OCI-LY1 (cell line): ENCODE measurements at regions not wholly inside any gene's neighbourhood (a gene's known extent, or its start where the extent isn't known, plus 50 kb on each side); places are given as distances from the start of the nearest gene placed in this dataset.

Source experiments
- H2AFZ ChIP-seq: fragments of 200-600 bp; sonication (generic), shearing (Covaris generic); 2 replicates; pipeline ENCODE4 v1.6.0; 2014; ENCODE audit warnings: antibody characterized with exemption, mild to moderate bottlenecking, low read length
- H3F3A ChIP-seq: fragments of 200-600 bp; sonication (generic), shearing (Covaris generic); 2 replicates; pipeline ENCODE4 v1.6.0; 2014; ENCODE audit warnings: mild to moderate bottlenecking, antibody characterized with exemption, low read length, moderate library complexity; ENCODE audit not compliant: insufficient read depth
- H3K27ac ChIP-seq: fragments of 200-600 bp; sonication (generic); 2 replicates; pipeline ENCODE4 v1.5.1; 2014; ENCODE audit warnings: low read length, mixed run types, mild to moderate bottlenecking, low read depth; ENCODE audit not compliant: poor library complexity, severe bottlenecking
- H3K27me3 ChIP-seq: fragments of 200-600 bp; sonication (generic); 2 replicates; pipeline ENCODE4 v1.6.0; 2014; ENCODE audit warnings: antibody characterized with exemption, mild to moderate bottlenecking, low read length, moderate library complexity; ENCODE audit not compliant: insufficient read depth
- H3K36me3 ChIP-seq: fragments of 200-600 bp; sonication (generic); 2 replicates; pipeline ENCODE4 v1.6.1; 2014; ENCODE audit warnings: mild to moderate bottlenecking, antibody characterized with exemption, low read length, moderate library complexity, mixed read lengths; ENCODE audit not compliant: insufficient read depth
- H3K4me1 ChIP-seq: fragments of 200-600 bp; sonication (generic); 2 replicates; pipeline ENCODE4 v1.5.1; 2014; ENCODE audit warnings: mild to moderate bottlenecking, low read length, moderate library complexity; ENCODE audit not compliant: insufficient read depth, severe bottlenecking
- H3K4me2 ChIP-seq: fragments of 200-600 bp; sonication (generic), shearing (Covaris generic); 2 replicates; pipeline ENCODE4 v1.6.1; 2014; ENCODE audit warnings: low read length
- H3K4me3 ChIP-seq: fragments of 200-600 bp; sonication (generic); 2 replicates; pipeline ENCODE4 v1.5.1; 2014; ENCODE audit warnings: low read length, low read depth, mild to moderate bottlenecking, mixed read lengths; ENCODE audit not compliant: poor library complexity, severe bottlenecking
- H3K79me2 ChIP-seq: fragments of 200-600 bp; shearing (Covaris generic); 2 replicates; pipeline ENCODE4 v1.6.1; 2016; ENCODE audit warnings: mixed run types, low read length, mixed read lengths; ENCODE audit not compliant: insufficient read depth
- H3K9ac ChIP-seq: fragments of 200-600 bp; sonication (generic), shearing (Covaris generic); 2 replicates; pipeline ENCODE4 v1.6.1; 2014; ENCODE audit warnings: mild to moderate bottlenecking, low read length, mixed read lengths
- H3K9me2 ChIP-seq: fragments of 200-600 bp; sonication (generic), shearing (Covaris generic); 2 replicates; pipeline ENCODE4 v1.6.1; 2014; ENCODE audit warnings: low read depth, mild to moderate bottlenecking, low read length, mixed read lengths
- H3K9me3 ChIP-seq: fragments of 200-600 bp; shearing (Covaris generic); 2 replicates; pipeline ENCODE4 v1.6.1; 2014; ENCODE audit warnings: low read length, mixed read lengths
- H4K20me1 ChIP-seq: fragments of 200-600 bp; sonication (generic), shearing (Covaris generic); 2 replicates; pipeline ENCODE4 v1.6.0; 2016; ENCODE audit warnings: mild to moderate bottlenecking, low read length; ENCODE audit not compliant: insufficient read depth
- EZH2 ChIP-seq: fragments of 200-600 bp; sonication (generic), shearing (Covaris generic); IDR thresholded peaks from 2 replicates; pipeline ENCODE4 v1.8.0; 2017; ENCODE audit warnings: borderline replicate concordance, mixed run types, mild to moderate bottlenecking, antibody characterized with exemption, low read length, moderate library complexity, mixed read lengths
- TF ChIP-seq, protein P1 (sequence below): fragments of 200-600 bp; sonication (generic), shearing (Covaris generic); IDR thresholded peaks from 2 replicates; pipeline ENCODE4 v1.5.1; 2017; ENCODE audit warnings: mild to moderate bottlenecking, antibody characterized with exemption, low read length, moderate library complexity, mixed read lengths

- H3K27ac ChIP-seq, result no peak overlapping the region
- no peaks in the 10 kb centered on the region for H3K36me3 ChIP-seq
- no peaks in the 10 kb centered on the region for H3K9me2 ChIP-seq
- no peaks in the 10 kb centered on the region for H3K4me1 ChIP-seq
- H2AFZ ChIP-seq, result no peak overlapping the region
- H3K9ac ChIP-seq, result no peak overlapping the region
- H3F3A ChIP-seq, result no peaks in the 10 kb centered on the region
- no peaks in the 10 kb centered on the region for H3K27me3 ChIP-seq
- H3K9me3 ChIP-seq, result no peaks in the 10 kb centered on the region
- no peaks in the 10 kb centered on the region for H4K20me1 ChIP-seq
- H3K4me3 ChIP-seq, result no peak overlapping the region
- H3K4me2 ChIP-seq, result no peak overlapping the region
- no peaks in the 10 kb centered on the region for H3K79me2 ChIP-seq
- no peak for TF ChIP-seq EZH2
- TF ChIP-seq, protein P1, sequence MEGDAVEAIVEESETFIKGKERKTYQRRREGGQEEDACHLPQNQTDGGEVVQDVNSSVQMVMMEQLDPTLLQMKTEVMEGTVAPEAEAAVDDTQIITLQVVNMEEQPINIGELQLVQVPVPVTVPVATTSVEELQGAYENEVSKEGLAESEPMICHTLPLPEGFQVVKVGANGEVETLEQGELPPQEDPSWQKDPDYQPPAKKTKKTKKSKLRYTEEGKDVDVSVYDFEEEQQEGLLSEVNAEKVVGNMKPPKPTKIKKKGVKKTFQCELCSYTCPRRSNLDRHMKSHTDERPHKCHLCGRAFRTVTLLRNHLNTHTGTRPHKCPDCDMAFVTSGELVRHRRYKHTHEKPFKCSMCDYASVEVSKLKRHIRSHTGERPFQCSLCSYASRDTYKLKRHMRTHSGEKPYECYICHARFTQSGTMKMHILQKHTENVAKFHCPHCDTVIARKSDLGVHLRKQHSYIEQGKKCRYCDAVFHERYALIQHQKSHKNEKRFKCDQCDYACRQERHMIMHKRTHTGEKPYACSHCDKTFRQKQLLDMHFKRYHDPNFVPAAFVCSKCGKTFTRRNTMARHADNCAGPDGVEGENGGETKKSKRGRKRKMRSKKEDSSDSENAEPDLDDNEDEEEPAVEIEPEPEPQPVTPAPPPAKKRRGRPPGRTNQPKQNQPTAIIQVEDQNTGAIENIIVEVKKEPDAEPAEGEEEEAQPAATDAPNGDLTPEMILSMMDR, result no peak
These were observed 86.4 kb upstream of the C1orf21 start for GRCh38 chr1:184300446-184300845.

GRCh38 chr1:184301227-184301626, 85.6 kb upstream of the C1orf21 start:
- H2AFZ ChIP-seq, result no peak overlapping the region
- H3K36me3 ChIP-seq, result no peaks in the 10 kb centered on the region
- H4K20me1 ChIP-seq, result no peaks in the 10 kb centered on the region
- H3K79me2 ChIP-seq, result no peaks in the 10 kb centered on the region
- TF ChIP-seq EZH2, result no peak
- TF ChIP-seq, protein P1, result no peak
- H3K9me3 ChIP-seq, result no peaks in the 10 kb centered on the region
- H3F3A ChIP-seq, result no peaks in the 10 kb centered on the region
- H3K27ac ChIP-seq, result no peak overlapping the region
- H3K4me1 ChIP-seq, result no peaks in the 10 kb centered on the region
- H3K4me3 ChIP-seq, result no peak overlapping the region
- no peaks in the 10 kb centered on the region for H3K27me3 ChIP-seq
- H3K9ac ChIP-seq, result no peak overlapping the region
- H3K9me2 ChIP-seq, result no peaks in the 10 kb centered on the region
- no peak overlapping the region for H3K4me2 ChIP-seq

- no peak overlapping the region for H3K4me2 ChIP-seq
- H3K27ac ChIP-seq, result no peak overlapping the region
- H3K27me3 ChIP-seq, result no peaks in the 10 kb centered on the region
- H3K9ac ChIP-seq, result no peak overlapping the region
- H3K4me1 ChIP-seq, result no peaks in the 10 kb centered on the region
- H3K9me2 ChIP-seq, result no peaks in the 10 kb centered on the region
- H3K4me3 ChIP-seq, result no peak overlapping the region
- no peaks in the 10 kb centered on the region for H3F3A ChIP-seq
- no peaks in the 10 kb centered on the region for H3K36me3 ChIP-seq
- H3K79me2 ChIP-seq, result no peaks in the 10 kb centered on the region
- no peak overlapping the region for H2AFZ ChIP-seq
- H3K9me3 ChIP-seq, result no peaks in the 10 kb centered on the region
- TF ChIP-seq, protein P1, result no peak
- no peak for TF ChIP-seq EZH2
- H4K20me1 ChIP-seq, result no peaks in the 10 kb centered on the region
These were observed 84.5 kb upstream of the C1orf21 start for GRCh38 chr1:184302346-184302745.
